WERI-Rb-1 (cell line): ENCODE measurements at regions not wholly inside any gene's neighbourhood (a gene's known extent, or its start where the extent isn't known, plus 50 kb on each side); places are given as distances from the start of the nearest gene placed in this dataset.
"Not testable (repeated sequence)": the region's sequence is repeated elsewhere in the genome, so short reads cannot be mapped to it uniquely, and the experiment has no call there.

Source experiments
- DNase-seq: peaks from one replicate; pipeline ENCODE4 v3.0.0-alpha.2; 2020
- H3K27ac ChIP-seq: fragments of 250-450 bp; sonication (Bioruptor Pico); 2 replicates; pipeline ENCODE4 v1.5.1; 2020; ENCODE audit warnings: mild to moderate bottlenecking, moderate library complexity
- H3K27me3 ChIP-seq: fragments of 250-450 bp; sonication (Bioruptor Pico); 2 replicates; pipeline ENCODE4 v1.5.1; 2021; ENCODE audit warnings: mild to moderate bottlenecking, low read depth, moderate library complexity; ENCODE audit not compliant: insufficient read depth, severe bottlenecking
- H3K36me3 ChIP-seq: fragments of 250-450 bp; sonication (Bioruptor Pico); 2 replicates; pipeline ENCODE4 v1.5.1; 2020; ENCODE audit warnings: mild to moderate bottlenecking, moderate library complexity
- H3K4me3 ChIP-seq: 2 replicates; pipeline ENCODE4 v1.5.1; 2011; ENCODE audit warnings: low read depth, mild to moderate bottlenecking, control low read depth, low read length
- H3K9me3 ChIP-seq: fragments of 250-450 bp; sonication (Bioruptor Pico); 2 replicates; pipeline ENCODE4 v1.5.1; 2021; ENCODE audit warnings: mild to moderate bottlenecking, moderate library complexity; ENCODE audit not compliant: severe bottlenecking
- TF ChIP-seq, protein P1 (sequence below): IDR thresholded peaks from 2 replicates; pipeline ENCODE4 v1.5.1; 2011; ENCODE audit warnings: low read depth, mild to moderate bottlenecking, control low read depth, inconsistent platforms, low read length

GRCh38 chr10:33025910-33026309, 67.9 kb upstream of the ITGB1 start:
- no peaks in the 10 kb centered on the region for H3K36me3 ChIP-seq
- TF ChIP-seq, protein P1, sequence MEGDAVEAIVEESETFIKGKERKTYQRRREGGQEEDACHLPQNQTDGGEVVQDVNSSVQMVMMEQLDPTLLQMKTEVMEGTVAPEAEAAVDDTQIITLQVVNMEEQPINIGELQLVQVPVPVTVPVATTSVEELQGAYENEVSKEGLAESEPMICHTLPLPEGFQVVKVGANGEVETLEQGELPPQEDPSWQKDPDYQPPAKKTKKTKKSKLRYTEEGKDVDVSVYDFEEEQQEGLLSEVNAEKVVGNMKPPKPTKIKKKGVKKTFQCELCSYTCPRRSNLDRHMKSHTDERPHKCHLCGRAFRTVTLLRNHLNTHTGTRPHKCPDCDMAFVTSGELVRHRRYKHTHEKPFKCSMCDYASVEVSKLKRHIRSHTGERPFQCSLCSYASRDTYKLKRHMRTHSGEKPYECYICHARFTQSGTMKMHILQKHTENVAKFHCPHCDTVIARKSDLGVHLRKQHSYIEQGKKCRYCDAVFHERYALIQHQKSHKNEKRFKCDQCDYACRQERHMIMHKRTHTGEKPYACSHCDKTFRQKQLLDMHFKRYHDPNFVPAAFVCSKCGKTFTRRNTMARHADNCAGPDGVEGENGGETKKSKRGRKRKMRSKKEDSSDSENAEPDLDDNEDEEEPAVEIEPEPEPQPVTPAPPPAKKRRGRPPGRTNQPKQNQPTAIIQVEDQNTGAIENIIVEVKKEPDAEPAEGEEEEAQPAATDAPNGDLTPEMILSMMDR, result no peak
- no peaks in the 10 kb centered on the region for H3K27me3 ChIP-seq
- H3K4me3 ChIP-seq, result no peak overlapping the region
- no peak for DNase-seq
- H3K9me3 ChIP-seq, result no peaks in the 10 kb centered on the region
- no peak overlapping the region for H3K27ac ChIP-seq

- no peak for DNase-seq
- Histone ChIP-seq H3K9me3 (no peaks in the 10 kb centered on the region), H3K4me3 (no peak overlapping the region), H3K36me3 (no peaks in the 10 kb centered on the region), H3K27ac (no peak overlapping the region), H3K27me3 (no peaks in the 10 kb centered on the region)
- TF ChIP-seq, protein P1, result no peak
Observed at GRCh38 chr10:33025039-33025438, 67.0 kb upstream of the ITGB1 start.

DNA sequence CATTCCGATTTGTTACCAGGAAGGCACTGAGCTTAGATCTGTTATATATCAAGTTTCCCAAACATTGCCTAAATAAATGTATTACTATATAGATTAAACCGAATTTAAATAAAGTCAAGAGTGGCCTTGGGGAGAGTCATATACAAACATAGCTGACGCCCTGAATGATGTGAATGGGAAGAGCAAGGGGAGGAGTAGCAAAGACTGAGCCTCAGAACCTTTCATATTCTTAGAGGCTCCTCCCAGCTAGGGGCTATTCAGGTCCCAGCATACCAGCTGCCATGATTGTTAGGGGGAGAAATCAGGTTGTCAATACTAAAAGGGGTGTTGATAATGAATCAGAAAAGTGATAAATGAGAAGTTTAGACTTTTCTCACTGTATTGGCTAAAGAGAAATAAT, 64.7 kb upstream of the ITGB1 start:
- H3K27ac ChIP-seq, result no peak overlapping the region
- H3K36me3 ChIP-seq, result no peaks in the 10 kb centered on the region
- DNase-seq, result no peak
- no peak overlapping the region for H3K4me3 ChIP-seq
- H3K27me3 ChIP-seq, result no peaks in the 10 kb centered on the region
- TF ChIP-seq, protein P1, result no peak
- no peaks in the 10 kb centered on the region for H3K9me3 ChIP-seq

DNA sequence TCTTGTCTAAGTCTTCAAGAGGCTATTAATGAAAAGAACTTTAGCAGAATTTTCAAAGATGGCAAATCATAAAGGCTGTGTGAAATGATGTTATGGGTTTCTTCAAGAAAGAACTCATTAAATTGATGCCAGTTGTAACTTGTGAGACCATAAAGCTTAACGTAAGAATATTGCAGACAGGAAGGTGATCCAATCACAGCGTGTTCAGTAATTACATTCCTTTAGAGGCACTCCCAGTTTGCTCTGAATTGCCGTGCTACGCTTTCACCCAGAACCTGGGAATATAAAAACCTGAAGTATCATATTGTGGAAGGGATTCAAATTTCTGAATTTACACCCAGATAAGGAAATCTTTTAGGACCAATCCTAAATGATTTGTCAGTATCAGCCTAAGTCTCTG, 64.1 kb upstream of the ITGB1 start:
- Histone ChIP-seq H3K27ac (no peak overlapping the region), H3K4me3 (no peak overlapping the region), H3K36me3 (no peaks in the 10 kb centered on the region), H3K27me3 (no peaks in the 10 kb centered on the region), H3K9me3 (no peaks in the 10 kb centered on the region)
- no peak for DNase-seq
- TF ChIP-seq, protein P1, result no peak

DNA sequence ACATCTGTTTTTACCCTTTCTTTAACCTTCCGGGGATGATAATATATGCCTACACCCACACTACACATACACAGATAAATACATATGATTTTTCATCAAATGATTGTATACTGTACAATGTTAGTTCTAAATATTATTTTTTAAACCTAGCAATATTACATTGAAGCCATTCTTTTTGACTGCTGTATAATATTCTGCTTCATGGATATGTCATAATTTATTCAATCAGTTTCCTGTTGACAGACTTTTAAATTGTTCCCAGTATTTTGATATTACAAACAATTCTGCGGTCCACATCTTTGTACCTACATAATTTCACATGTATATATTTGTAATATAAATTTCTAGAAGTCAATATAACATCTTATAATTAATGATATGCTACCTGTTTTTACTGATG, 59.0 kb upstream of the ITGB1 start:
- Histone ChIP-seq H3K9me3 (no peaks in the 10 kb centered on the region), H3K4me3 (no peak overlapping the region), H3K27me3 (no peaks in the 10 kb centered on the region), H3K27ac (no peak overlapping the region), H3K36me3 (no peaks in the 10 kb centered on the region)
- DNase-seq, result no peak
- TF ChIP-seq, protein P1, result no peak

DNA sequence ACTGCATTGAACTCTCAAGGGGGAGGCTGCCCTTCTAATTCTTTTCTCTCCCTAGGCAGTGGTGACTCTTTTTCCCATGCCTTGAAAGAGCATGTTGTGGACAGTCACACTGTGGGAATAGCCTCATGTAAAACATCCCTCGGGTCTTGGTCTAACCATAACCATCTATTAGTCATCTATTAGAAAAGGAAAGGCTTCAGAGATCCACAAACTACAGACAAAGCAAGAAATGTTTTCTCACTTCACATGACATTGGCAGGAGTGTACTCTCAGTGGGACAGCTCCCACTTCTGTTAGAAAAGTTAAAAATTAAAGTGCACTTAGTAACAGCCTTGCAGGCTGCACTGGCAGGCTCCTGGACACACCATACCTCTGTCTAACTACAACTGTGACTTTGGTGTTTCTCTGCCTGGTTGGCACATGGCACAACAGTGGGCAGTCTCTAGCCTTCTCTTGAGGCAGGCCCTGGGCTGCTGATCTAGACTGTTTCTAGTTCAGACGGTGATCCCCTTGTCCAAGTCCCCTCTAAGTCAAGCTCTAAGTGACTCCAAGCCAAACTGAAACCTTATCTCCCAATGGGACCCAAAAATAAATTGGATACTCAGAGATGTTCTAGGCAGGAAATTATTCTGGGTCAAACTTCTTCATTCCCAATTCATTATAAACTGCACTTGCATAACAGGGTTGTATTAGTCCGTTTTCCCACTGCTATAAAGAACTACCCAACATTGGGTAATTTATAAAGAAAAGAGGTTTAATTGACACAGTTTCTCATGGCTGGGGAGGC, 57.9 kb upstream of the ITGB1 start:
- Histone ChIP-seq H3K9me3 (no peaks in the 10 kb centered on the region), H3K27me3 (no peaks in the 10 kb centered on the region), H3K27ac (no peak overlapping the region), H3K4me3 (no peak overlapping the region), H3K36me3 (no peaks in the 10 kb centered on the region)
- DNase-seq, result no peak
- TF ChIP-seq, protein P1, result no peak

DNA sequence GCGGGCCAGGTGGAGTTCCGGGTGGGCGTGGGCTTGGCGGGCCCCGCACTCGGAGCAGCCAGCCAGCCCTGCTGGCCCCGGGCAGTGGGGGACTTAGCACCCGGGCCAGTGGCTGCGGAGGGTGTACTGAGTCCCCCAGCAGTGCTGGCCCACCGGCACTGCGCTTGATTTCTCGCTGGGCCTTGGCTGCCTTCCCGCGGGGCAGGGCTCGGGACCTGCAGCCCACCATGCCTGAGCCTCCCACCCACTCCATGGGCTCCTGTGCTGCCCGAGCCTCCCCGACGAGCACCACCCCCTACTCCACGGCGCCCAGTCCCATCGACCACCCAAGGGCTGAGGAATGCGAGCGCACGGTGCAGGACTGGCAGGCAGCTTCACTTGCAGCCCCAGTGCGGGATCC, 55.3 kb upstream of the ITGB1 start:
- H3K36me3 ChIP-seq, DNase-seq, H3K27ac ChIP-seq, H3K27me3 ChIP-seq, H3K9me3 ChIP-seq, H3K4me3 ChIP-seq: not testable (repeated sequence)
